Stimulated activated CD8-positive, alpha-beta memory T cell treated with anti-CD3 and anti-CD28 coated beads, Interleukin-7, amount 100 ng/mL, for 1 hour (primary cell): ENCODE measurements at regions not wholly inside any gene's neighbourhood (a gene's known extent, or its start where the extent isn't known, plus 50 kb on each side); places are given as distances from the start of the nearest gene placed in this dataset.
"Not testable (repeated sequence)": the region's sequence is repeated elsewhere in the genome, so short reads cannot be mapped to it uniquely, and the experiment has no call there.

Source experiments
- DNase-seq, 2 donors: peaks; one replicate each; pipeline ENCODE4 v3.0.0-alpha.2; 2020; ENCODE audit warnings: low read depth in 2 of 2

- no peak for DNase-seq
Measured at GRCh38 chr17:34081269-34081668, 173.8 kb upstream of the CCL2 start.

DNA sequence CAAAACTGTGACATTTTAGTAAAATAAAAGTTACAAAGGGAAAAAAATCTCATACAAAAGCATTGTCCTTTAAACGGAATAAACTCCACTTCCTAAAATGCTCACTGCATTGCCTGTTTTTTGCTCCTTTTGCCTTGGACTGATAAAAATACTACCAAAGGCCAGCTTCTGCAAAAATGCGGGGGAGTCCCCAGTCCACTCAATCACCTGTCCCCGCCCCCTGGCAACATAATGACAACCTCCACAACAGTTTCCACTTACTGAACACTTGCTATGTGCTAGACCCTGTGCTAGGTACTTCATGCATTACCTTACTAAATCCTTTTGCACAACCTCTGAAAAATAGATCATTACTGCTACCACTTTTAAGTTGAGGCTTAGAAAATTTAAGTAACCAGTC is 172.7 kb upstream of the CCL2 start:
- DNase-seq, result no peak

- not testable (repeated sequence) for DNase-seq
Measured at GRCh38 chr17:34089042-34089441, 166.0 kb upstream of the CCL2 start.

DNA sequence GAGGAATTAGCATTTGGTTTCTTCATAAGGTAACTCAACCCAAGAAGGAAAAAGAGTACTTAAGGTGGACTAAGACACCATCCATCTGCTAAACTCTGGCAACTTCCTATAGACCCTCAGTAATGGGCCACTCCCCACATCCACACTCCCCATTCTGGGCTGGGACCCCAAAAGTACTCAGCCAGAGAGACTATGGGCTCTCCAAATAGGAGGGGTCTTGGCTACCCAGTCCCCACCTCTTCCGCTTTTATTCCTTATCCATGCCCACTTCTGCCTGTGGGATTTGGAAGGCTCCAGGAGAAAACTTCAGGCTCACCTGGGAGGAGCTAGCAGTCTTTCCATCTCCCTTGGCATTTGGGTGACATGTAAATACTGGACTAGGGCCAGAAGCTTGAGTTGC is 164.5 kb upstream of the CCL2 start:
- DNase-seq, result no peak

- no peak for DNase-seq
Measured at GRCh38 chr17:34091975-34092374, 163.1 kb upstream of the CCL2 start.

GRCh38 chr17:34095106-34095505 is 160.0 kb upstream of the CCL2 start:
- no peak for DNase-seq

- no peak for DNase-seq
Measured at GRCh38 chr17:34098699-34099098, 156.4 kb upstream of the CCL2 start.

- no peak for DNase-seq
Measured at GRCh38 chr17:34099859-34100515, 155.1 kb upstream of the CCL2 start.

DNA sequence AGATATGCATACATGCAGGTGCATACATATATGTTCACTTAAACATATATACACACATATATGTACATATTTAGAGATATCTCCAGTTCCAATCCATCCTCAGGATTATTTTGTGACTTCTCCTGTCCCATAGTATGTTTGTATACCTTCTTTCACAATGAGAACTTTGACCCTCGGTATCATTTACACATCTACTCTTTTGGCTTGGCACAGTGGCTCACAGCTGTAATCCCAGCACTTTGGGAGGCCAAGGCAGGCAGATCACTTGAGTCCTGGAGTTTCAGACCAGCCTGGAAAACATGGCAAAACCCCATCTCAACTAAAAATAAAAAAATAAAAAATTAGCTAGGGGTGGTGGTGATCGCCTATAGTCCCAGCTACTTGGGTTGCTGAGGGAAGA is 148.1 kb upstream of the CCL2 start:
- no peak for DNase-seq

- no peak for DNase-seq
Measured at GRCh38 chr17:34110315-34110714, 144.8 kb upstream of the CCL2 start.

- DNase-seq, result no peak
Measured at GRCh38 chr17:34113089-34113488, 142.0 kb upstream of the CCL2 start.

DNA sequence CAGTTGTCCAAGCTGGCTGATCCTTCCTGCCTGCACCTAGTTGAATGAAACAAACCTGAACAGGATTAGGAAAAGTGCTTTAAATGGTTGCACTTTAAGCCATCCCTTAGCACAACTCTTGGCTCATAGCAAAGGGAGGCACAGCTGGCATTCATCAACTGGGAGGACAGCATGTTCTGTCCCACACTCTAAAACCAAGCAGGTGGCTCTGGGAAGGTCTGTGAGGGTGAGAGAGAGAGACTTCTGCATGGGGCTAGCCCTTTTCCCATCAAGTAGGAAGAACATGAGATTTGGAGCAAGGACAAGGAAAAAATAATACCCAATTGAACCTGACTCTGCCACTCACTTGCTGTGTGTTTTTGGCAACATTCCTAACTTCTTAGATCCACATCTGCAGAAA is 140.9 kb upstream of the CCL2 start:
- no peak for DNase-seq

GRCh38 chr17:34116306-34116705 is 138.8 kb upstream of the CCL2 start:
- no peak for DNase-seq

GRCh38 chr17:34117332-34117731 is 137.8 kb upstream of the CCL2 start:
- DNase-seq, result no peak

DNA sequence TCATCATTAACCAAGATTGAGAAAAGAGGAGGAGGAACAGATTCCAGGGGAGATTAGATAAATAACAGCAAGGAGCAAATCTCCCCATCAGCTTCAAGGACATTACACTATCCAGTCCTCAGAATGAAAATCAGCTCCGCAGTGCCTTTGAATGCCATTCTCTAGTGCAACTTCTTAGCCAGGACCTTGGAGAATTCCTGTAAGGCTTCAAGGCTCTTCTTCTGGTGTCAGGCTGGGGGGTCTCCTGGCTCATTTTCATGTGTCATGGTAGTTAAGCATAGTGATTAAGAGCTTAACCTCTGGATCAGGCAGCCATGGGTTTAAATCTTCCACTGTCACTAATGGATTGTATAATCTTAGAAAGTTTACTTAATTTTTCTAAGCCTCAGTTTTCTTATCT is 137.3 kb upstream of the CCL2 start:
- DNase-seq, result no peak

- DNase-seq, result no peak
Measured at GRCh38 chr17:34118564-34118963, 136.5 kb upstream of the CCL2 start.

GRCh38 chr17:34121311-34121710 is 133.8 kb upstream of the CCL2 start:
- DNase-seq, result no peak

GRCh38 chr17:34122515-34122914 is 132.6 kb upstream of the CCL2 start:
- DNase-seq, result no peak

DNA sequence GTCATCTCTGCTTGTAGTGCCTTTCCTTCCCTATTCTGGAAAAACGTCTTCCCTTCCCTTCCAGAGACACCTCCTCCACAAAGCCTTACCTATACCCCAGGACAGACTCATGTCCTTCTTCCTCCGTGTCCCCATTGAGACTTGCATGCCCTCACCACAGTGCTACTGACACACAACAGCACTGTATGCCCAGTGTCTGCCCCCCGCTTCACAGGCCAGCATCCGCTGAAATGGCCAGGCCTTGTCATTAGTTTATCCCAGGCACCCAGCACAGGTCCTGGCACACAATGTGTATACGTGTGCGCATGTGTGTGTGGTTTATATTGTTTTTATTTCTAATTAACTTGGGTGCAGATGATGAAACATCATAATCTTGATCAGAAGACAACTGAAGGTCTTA is 130.1 kb upstream of the CCL2 start:
- DNase-seq, result no peak

- no peak for DNase-seq
Measured at GRCh38 chr17:34125921-34126320, 129.2 kb upstream of the CCL2 start.

- DNase-seq, result no peak
Measured at GRCh38 chr17:34126496-34126895, 128.6 kb upstream of the CCL2 start.

GRCh38 chr17:34126965-34127364 is 128.1 kb upstream of the CCL2 start:
- DNase-seq, result no peak

- DNase-seq, result no peak
Measured at GRCh38 chr17:34130544-34130943, 124.5 kb upstream of the CCL2 start.

GRCh38 chr17:34131386-34131785 is 123.7 kb upstream of the CCL2 start:
- DNase-seq, result no peak
